IgD-negative memory B cell (primary cell): ENCODE measurements at regions not wholly inside any gene's neighbourhood (a gene's known extent, or its start where the extent isn't known, plus 50 kb on each side); places are given as distances from the start of the nearest gene placed in this dataset.

Experiments used
- H3K27ac Mint-ChIP-seq, 3 donors: one replicate each; pipeline ENCODE4 v1.8.0; 2020 to 2022; ENCODE audit warnings: mild to moderate bottlenecking in 3 of 3, mixed read lengths in 3 of 3, moderate library complexity in 1 of 3
- H3K27me3 Mint-ChIP-seq: one replicate; pipeline ENCODE4 v1.8.0; 2021; ENCODE audit warnings: mixed read lengths
- H3K36me3 Mint-ChIP-seq: one replicate; pipeline ENCODE4 v1.8.0; 2020; ENCODE audit warnings: mild to moderate bottlenecking, mixed read lengths
- H3K4me1 Mint-ChIP-seq, 3 donors: one replicate each; pipeline ENCODE4 v1.8.0; 2020 to 2022; ENCODE audit warnings: mixed read lengths in 3 of 3, mild to moderate bottlenecking in 1 of 3
- H3K4me3 Mint-ChIP-seq, 4 donors: one replicate each; pipeline ENCODE4 v1.8.0; 2020 to 2022; ENCODE audit warnings: mild to moderate bottlenecking in 4 of 4, mixed read lengths in 4 of 4, moderate library complexity in 3 of 4
- H3K9me3 Mint-ChIP-seq, 3 donors: one replicate each; pipeline ENCODE4 v1.8.0; 2020 to 2021; ENCODE audit warnings: mixed read lengths in 3 of 3, mild to moderate bottlenecking in 1 of 3

GRCh38 chr6:22095836-22096235, 201.0 kb downstream of the PRL start:
- Mint-ChIP-seq H3K27me3 (no peaks in the 10 kb centered on the region), H3K4me1 (no peaks in the 10 kb centered on the region), H3K4me3 (no peak overlapping the region), H3K36me3 (no peaks in the 10 kb centered on the region), H3K9me3 (no peaks in the 10 kb centered on the region), H3K27ac (no peak overlapping the region)

GRCh38 chr6:22098601-22099031, 198.2 kb downstream of the PRL start:
- Mint-ChIP-seq H3K4me3 (no peak overlapping the region), H3K27me3 (no peaks in the 10 kb centered on the region)

GRCh38 chr6:22099231-22099630, 197.6 kb downstream of the PRL start:
- H3K4me3 Mint-ChIP-seq, result no peak overlapping the region
- H3K4me1 Mint-ChIP-seq, result no peaks in the 10 kb centered on the region
- no peak overlapping the region for H3K27ac Mint-ChIP-seq
- H3K9me3 Mint-ChIP-seq, result peaks cover 0 to 9% (median 2%) of the 10 kb centered on the region in 3 donors
- no peaks in the 10 kb centered on the region for H3K36me3 Mint-ChIP-seq
- no peaks in the 10 kb centered on the region for H3K27me3 Mint-ChIP-seq

More at GRCh38 chr6:22098601-22099031, 198.2 kb downstream of the PRL start:
- no peaks in the 10 kb centered on the region for H3K36me3 Mint-ChIP-seq
- H3K27ac Mint-ChIP-seq, result no peak overlapping the region
- peaks cover 0 to 5% (median under 1%) of the 10 kb centered on the region in 3 donors for H3K9me3 Mint-ChIP-seq
- H3K4me1 Mint-ChIP-seq, result no peaks in the 10 kb centered on the region

GRCh38 chr6:22099923-22100322, 196.9 kb downstream of the PRL start:
- no peak overlapping the region for H3K4me3 Mint-ChIP-seq
- H3K4me1 Mint-ChIP-seq, result no peaks in the 10 kb centered on the region
- no peaks in the 10 kb centered on the region for H3K36me3 Mint-ChIP-seq
- H3K27ac Mint-ChIP-seq, result no peak overlapping the region
- no peaks in the 10 kb centered on the region for H3K27me3 Mint-ChIP-seq
- H3K9me3 Mint-ChIP-seq, result peaks cover 0 to 9% (median 2%) of the 10 kb centered on the region in 3 donors

GRCh38 chr6:22101163-22101562, 195.7 kb downstream of the PRL start:
- Mint-ChIP-seq H3K27me3 (no peaks in the 10 kb centered on the region), H3K4me3 (no peak overlapping the region), H3K9me3 (peaks cover 0 to 9% (median 2%) of the 10 kb centered on the region in 3 donors), H3K4me1 (no peaks in the 10 kb centered on the region), H3K27ac (no peak overlapping the region), H3K36me3 (no peaks in the 10 kb centered on the region)

GRCh38 chr6:22102671-22103070, 194.2 kb downstream of the PRL start:
- Mint-ChIP-seq H3K27ac (no peak overlapping the region), H3K36me3 (no peaks in the 10 kb centered on the region), H3K4me3 (no peak overlapping the region), H3K4me1 (no peaks in the 10 kb centered on the region), H3K27me3 (no peaks in the 10 kb centered on the region), H3K9me3 (peaks cover 0 to 9% (median 4%) of the 10 kb centered on the region in 3 donors)

- H3K4me3 Mint-ChIP-seq, result no peak overlapping the region
- no peak overlapping the region for H3K27ac Mint-ChIP-seq
- H3K9me3 Mint-ChIP-seq, result peaks cover 0 to 9% (median 7%) of the 10 kb centered on the region in 3 donors
- no peaks in the 10 kb centered on the region for H3K27me3 Mint-ChIP-seq
- H3K36me3 Mint-ChIP-seq, result no peaks in the 10 kb centered on the region
- no peaks in the 10 kb centered on the region for H3K4me1 Mint-ChIP-seq
Measured at GRCh38 chr6:22106451-22106850, 190.4 kb downstream of the PRL start.

GRCh38 chr6:22106961-22107360, 189.9 kb downstream of the PRL start:
- Mint-ChIP-seq H3K27ac (no peak overlapping the region), H3K9me3 (peaks cover 0 to 9% (median 7%) of the 10 kb centered on the region in 3 donors), H3K4me3 (no peak overlapping the region), H3K36me3 (no peaks in the 10 kb centered on the region), H3K4me1 (no peaks in the 10 kb centered on the region), H3K27me3 (no peaks in the 10 kb centered on the region)

GRCh38 chr6:22108199-22108598, 188.6 kb downstream of the PRL start:
- Mint-ChIP-seq H3K9me3 (peaks cover 0 to 7% (median 5%) of the 10 kb centered on the region in 3 donors), H3K4me3 (no peak overlapping the region), H3K27me3 (no peaks in the 10 kb centered on the region), H3K4me1 (no peaks in the 10 kb centered on the region), H3K36me3 (no peaks in the 10 kb centered on the region), H3K27ac (no peak overlapping the region)

- Mint-ChIP-seq H3K4me1 (no peaks in the 10 kb centered on the region), H3K36me3 (no peaks in the 10 kb centered on the region), H3K27me3 (no peaks in the 10 kb centered on the region), H3K9me3 (peaks cover 0 to 5% (median 2%) of the 10 kb centered on the region in 3 donors), H3K4me3 (no peak overlapping the region), H3K27ac (no peak overlapping the region)
Measured at GRCh38 chr6:22110061-22110460, 186.8 kb downstream of the PRL start.

GRCh38 chr6:22112461-22112860, 184.4 kb downstream of the PRL start:
- Mint-ChIP-seq H3K9me3 (peaks cover 0 to 3% (median 2%) of the 10 kb centered on the region in 3 donors), H3K4me3 (no peak overlapping the region), H3K27ac (no peak overlapping the region), H3K27me3 (no peaks in the 10 kb centered on the region), H3K36me3 (no peaks in the 10 kb centered on the region), H3K4me1 (no peaks in the 10 kb centered on the region)

GRCh38 chr6:22113026-22113766, 183.6 kb downstream of the PRL start:
- Mint-ChIP-seq H3K27ac (no peak overlapping the region), H3K9me3 (peaks cover 0 to 2% (median 1%) of the 10 kb centered on the region in 3 donors), H3K27me3 (no peaks in the 10 kb centered on the region), H3K36me3 (no peaks in the 10 kb centered on the region), H3K4me3 (no peak overlapping the region), H3K4me1 (no peaks in the 10 kb centered on the region)

- H3K4me3 Mint-ChIP-seq, result no peak overlapping the region
- H3K9me3 Mint-ChIP-seq, result peaks cover 2 to 10% (median 5%) of the 10 kb centered on the region in 3 donors
- peaks cover 2% of the 10 kb centered on the region for H3K36me3 Mint-ChIP-seq
- no peaks in the 10 kb centered on the region for H3K27me3 Mint-ChIP-seq
- no peak overlapping the region for H3K27ac Mint-ChIP-seq
- no peaks in the 10 kb centered on the region for H3K4me1 Mint-ChIP-seq
Measured at GRCh38 chr6:22115559-22115958, 181.3 kb downstream of the PRL start.

GRCh38 chr6:22117631-22118030, 179.2 kb downstream of the PRL start:
- H3K27ac Mint-ChIP-seq, result no peak overlapping the region
- H3K27me3 Mint-ChIP-seq, result no peaks in the 10 kb centered on the region
- H3K9me3 Mint-ChIP-seq, result peaks cover 2 to 10% (median 5%) of the 10 kb centered on the region in 3 donors
- no peak overlapping the region for H3K4me3 Mint-ChIP-seq
- H3K4me1 Mint-ChIP-seq, result no peaks in the 10 kb centered on the region
- peaks cover 2% of the 10 kb centered on the region for H3K36me3 Mint-ChIP-seq

GRCh38 chr6:22119500-22119899, 177.3 kb downstream of the PRL start:
- H3K27me3 Mint-ChIP-seq, result no peaks in the 10 kb centered on the region
- H3K9me3 Mint-ChIP-seq, result peaks cover 0 to 10% (median 9%) of the 10 kb centered on the region in 3 donors
- no peaks in the 10 kb centered on the region for H3K4me1 Mint-ChIP-seq
- H3K36me3 Mint-ChIP-seq, result peaks cover 2% of the 10 kb centered on the region
- no peak overlapping the region for H3K27ac Mint-ChIP-seq
- H3K4me3 Mint-ChIP-seq, result no peak overlapping the region

GRCh38 chr6:22124756-22125155, 172.1 kb downstream of the PRL start:
- Mint-ChIP-seq H3K27me3 (no peaks in the 10 kb centered on the region), H3K9me3 (peaks cover 9 to 11% (median 10%) of the 10 kb centered on the region in 3 donors), H3K36me3 (no peaks in the 10 kb centered on the region), H3K4me1 (no peaks in the 10 kb centered on the region), H3K4me3 (no peak overlapping the region), H3K27ac (no peak overlapping the region)
